ENCODE measurements at regions not wholly inside any gene's neighbourhood (a gene's known extent, or its start where the extent isn't known, plus 50 kb on each side); places are given as distances from the start of the nearest gene placed in this dataset.

DNA sequence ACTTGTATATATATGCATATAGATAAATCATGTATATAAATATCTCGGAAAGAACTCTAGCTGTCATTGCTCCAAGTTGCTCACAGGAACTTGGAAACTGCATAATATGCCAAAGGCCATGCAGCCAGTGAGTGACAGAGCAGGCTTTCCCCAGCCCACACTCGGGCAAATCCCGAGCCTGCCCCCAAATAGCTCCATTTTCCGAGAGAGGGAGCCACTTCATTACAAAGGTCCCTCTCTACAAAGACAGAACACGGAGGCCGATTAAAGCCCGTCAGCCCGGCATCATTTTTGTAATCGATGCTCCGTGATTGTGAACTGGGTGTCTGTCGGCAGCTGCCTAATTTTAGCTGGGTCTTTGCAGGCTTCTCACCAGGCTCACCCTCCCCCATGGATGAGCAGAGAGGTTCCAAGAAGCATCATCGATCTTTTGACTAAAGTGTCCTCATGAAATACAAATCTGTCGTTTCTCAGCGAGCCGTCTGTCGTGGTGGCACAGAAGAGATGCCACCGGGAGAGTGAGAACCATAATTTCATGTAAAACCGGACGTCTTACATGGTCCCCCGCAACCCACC, 663.9 kb downstream of the PTPRU start:
- TF ChIP-seq POLR2A (IDR thresholded peaks at IDR 0.05; ENCODE audit: extremely low read depth, insufficient read length) (no peak), MYC (IDR thresholded peaks at IDR 0.05; ENCODE audit: low read depth, low read length) (no peak)
- TF ChIP-seq, protein P1, sequence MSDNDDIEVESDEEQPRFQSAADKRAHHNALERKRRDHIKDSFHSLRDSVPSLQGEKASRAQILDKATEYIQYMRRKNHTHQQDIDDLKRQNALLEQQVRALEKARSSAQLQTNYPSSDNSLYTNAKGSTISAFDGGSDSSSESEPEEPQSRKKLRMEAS (IDR thresholded peaks at IDR 0.05; ENCODE audit: low read depth, low read length): no peak
- TF ChIP-seq, protein P2, sequence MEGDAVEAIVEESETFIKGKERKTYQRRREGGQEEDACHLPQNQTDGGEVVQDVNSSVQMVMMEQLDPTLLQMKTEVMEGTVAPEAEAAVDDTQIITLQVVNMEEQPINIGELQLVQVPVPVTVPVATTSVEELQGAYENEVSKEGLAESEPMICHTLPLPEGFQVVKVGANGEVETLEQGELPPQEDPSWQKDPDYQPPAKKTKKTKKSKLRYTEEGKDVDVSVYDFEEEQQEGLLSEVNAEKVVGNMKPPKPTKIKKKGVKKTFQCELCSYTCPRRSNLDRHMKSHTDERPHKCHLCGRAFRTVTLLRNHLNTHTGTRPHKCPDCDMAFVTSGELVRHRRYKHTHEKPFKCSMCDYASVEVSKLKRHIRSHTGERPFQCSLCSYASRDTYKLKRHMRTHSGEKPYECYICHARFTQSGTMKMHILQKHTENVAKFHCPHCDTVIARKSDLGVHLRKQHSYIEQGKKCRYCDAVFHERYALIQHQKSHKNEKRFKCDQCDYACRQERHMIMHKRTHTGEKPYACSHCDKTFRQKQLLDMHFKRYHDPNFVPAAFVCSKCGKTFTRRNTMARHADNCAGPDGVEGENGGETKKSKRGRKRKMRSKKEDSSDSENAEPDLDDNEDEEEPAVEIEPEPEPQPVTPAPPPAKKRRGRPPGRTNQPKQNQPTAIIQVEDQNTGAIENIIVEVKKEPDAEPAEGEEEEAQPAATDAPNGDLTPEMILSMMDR (IDR thresholded peaks at IDR 0.05; ENCODE audit: low read depth, low read length): no peak
- no peak for DNase-seq (ENCODE audit: low read depth)

DNA sequence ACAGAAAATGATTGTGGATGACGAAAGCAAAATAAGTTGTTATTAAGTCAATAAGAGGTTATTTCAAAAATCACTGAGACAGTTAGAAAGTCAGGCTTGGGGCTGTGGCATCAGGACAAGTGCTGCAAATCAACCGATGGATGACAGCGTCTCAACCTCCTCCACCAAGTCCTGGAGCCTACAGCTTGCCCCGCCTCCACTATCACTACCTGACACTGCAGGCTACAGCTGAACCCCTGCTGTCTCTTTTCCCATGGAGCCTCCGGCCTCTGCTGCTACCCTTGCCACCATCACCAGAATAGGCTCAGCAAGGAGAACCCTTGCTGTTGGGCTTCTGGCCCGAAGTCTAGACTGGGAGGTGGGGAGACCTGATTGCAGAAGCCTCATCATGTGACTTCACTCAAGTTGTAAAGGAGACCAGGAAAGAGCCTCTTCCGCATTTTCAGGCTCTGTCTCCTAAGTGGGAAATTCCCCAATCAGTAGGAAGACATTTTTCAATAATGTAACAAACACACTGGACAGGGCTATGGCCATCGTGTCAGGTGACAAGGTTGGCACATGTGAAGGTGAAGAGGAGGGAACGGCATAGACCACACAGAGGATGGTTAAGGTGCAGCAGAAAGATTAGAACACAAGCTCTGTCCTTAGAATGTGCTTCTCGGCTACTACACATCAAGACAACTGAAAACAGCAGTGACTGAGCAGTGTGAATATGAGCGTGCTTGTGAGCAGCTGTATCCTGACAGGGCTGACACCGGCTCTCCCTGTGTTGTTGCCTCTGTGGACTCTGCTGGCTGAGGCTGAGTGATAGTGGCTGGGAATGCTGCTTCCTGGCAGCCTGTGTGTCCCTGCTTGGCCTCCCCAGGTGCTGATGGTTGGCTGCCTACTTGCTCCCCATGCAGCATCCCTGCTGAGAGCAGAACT, 660.7 kb downstream of the PTPRU start:
- H3K4me3 ChIP-seq (ENCODE audit: low read depth, low read length): no peak overlapping the region
- no peak for DNase-seq (ENCODE audit: low read depth)
- TF ChIP-seq, protein P1 (IDR thresholded peaks at IDR 0.05; ENCODE audit: low read depth, low read length): no peak
- TF ChIP-seq, protein P2 (IDR thresholded peaks at IDR 0.05; ENCODE audit: low read depth, low read length): no peak
- TF ChIP-seq POLR2A (IDR thresholded peaks at IDR 0.05; ENCODE audit: extremely low read depth, insufficient read length) (no peak), MYC (IDR thresholded peaks at IDR 0.05; ENCODE audit: low read depth, low read length) (no peak)

More for the DNA sequence above, 663.9 kb downstream of the PTPRU start:
- no peak overlapping the region for H3K4me3 ChIP-seq (ENCODE audit: low read depth, low read length)

DNA sequence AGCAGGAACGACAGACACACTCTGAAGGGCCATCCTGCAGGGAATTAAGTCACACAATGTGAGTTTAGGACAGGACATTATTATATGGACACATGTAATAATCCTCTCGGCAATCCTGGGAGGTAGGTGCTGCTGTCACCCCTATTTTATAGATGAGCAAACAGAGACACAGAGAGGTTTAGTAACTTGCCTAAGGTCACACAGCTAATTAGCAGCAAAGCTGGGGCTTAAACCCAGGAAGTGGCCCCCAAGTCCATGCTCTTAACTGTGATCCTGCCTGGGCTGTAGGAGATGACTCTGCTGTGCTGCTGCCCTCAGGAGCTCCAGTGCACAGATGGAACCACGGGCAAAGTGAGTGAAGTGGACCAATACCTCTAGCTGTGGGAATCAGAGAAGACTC, 660.0 kb downstream of the PTPRU start:
- no peak overlapping the region for H3K4me3 ChIP-seq (ENCODE audit: low read depth, low read length)
- no peak for TF ChIP-seq MYC (IDR thresholded peaks at IDR 0.05; ENCODE audit: low read depth, low read length)
- no peak for TF ChIP-seq POLR2A (IDR thresholded peaks at IDR 0.05; ENCODE audit: extremely low read depth, insufficient read length)
- TF ChIP-seq, protein P2 (IDR thresholded peaks at IDR 0.05; ENCODE audit: low read depth, low read length): no peak
- TF ChIP-seq, protein P1 (IDR thresholded peaks at IDR 0.05; ENCODE audit: low read depth, low read length): no peak
- no peak for DNase-seq (ENCODE audit: low read depth)

DNA sequence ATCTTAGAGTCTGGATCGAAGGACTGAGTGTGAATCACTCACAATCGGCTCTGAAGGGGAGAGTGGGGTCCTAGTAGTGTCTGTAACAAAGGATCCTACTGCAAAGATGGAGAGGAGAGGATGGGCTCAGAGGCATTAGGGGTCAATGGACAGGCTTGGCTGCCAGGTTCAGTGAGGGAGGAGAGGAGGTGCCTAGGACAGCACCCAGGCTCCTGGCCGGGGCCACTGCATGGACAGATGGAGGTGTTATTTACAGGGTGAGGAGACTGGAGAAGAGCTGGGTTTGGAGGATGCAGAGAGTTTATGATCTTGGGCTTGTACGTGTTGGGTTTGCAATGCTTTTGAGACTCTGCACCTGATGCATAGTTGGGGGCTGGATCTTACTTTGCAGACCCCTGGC, 658.9 kb downstream of the PTPRU start:
- TF ChIP-seq MYC (IDR thresholded peaks at IDR 0.05; ENCODE audit: low read depth, low read length): no peak
- TF ChIP-seq, protein P2 (IDR thresholded peaks at IDR 0.05; ENCODE audit: low read depth, low read length): no peak
- H3K4me3 ChIP-seq (ENCODE audit: low read depth, low read length): no peak overlapping the region
- DNase-seq (ENCODE audit: low read depth): no peak

DNA sequence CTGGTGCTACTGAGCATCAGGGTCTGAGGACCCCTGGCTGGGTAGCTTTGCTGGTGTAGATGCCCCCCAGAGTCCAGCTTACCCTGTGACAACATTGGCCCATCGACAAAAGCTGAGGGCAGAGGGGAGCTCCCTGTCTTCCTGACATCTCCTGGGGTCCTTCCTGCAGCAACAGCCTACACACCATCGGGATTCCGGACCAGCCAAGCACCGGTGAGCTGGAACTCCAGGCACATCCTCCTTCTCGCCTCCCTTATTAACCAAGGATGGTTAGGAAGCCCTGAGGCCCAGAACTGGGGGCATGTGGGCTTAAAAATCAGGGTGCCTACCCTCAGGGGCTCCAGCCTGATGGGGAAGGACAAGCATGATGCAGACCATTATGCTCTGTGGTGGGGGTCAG, 658.0 kb downstream of the PTPRU start:
- TF ChIP-seq, protein P2 (IDR thresholded peaks at IDR 0.05; ENCODE audit: low read depth, low read length): no peak
- no peak for TF ChIP-seq POLR2A (IDR thresholded peaks at IDR 0.05; ENCODE audit: extremely low read depth, insufficient read length)
- TF ChIP-seq, protein P1 (IDR thresholded peaks at IDR 0.05; ENCODE audit: low read depth, low read length): no peak
- TF ChIP-seq MYC (IDR thresholded peaks at IDR 0.05; ENCODE audit: low read depth, low read length): no peak
- DNase-seq (ENCODE audit: low read depth): no peak
- no peak overlapping the region for H3K4me3 ChIP-seq (ENCODE audit: low read depth, low read length)

All from NB4 (cell line).